Hepatocyte (in vitro differentiated cells): ENCODE measurements at regions not wholly inside any gene's neighbourhood (a gene's known extent, or its start where the extent isn't known, plus 50 kb on each side); places are given as distances from the start of the nearest gene placed in this dataset.

Experiments used
- EZH2 ChIP-seq: fragments of 200-600 bp; sonication (generic); IDR thresholded peaks from 2 replicates; pipeline ENCODE4 v1.6.1; 2016; ENCODE audit warnings: antibody characterized with exemption, mild to moderate bottlenecking, borderline replicate concordance
- TF ChIP-seq, protein P1 (sequence below): fragments of 200-600 bp; sonication (generic); IDR thresholded peaks from 2 replicates; pipeline ENCODE4 v1.5.1; 2016; ENCODE audit warnings: antibody characterized with exemption, mild to moderate bottlenecking; ENCODE audit not compliant: poor library complexity

DNA sequence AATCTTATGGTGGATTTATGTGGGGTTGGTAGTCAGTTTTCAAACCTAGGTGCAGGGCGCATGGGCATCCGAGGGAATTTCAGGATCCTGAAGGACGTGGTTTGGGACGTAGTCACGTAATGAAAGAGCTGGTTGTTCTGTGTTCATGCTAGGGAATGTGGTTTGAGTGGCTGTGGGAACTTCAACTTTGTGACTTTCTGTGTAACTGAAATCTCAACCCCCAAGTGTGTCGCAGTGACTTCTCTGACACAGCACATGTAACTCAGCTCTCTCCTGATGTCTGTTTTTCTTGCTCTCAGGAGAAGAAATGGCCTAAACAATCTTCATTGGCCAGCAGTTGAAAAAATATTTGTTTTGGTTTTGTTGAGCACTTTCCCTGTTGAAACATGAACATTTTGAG lies 199.0 kb downstream of the PTEN start:
- TF ChIP-seq, protein P1, sequence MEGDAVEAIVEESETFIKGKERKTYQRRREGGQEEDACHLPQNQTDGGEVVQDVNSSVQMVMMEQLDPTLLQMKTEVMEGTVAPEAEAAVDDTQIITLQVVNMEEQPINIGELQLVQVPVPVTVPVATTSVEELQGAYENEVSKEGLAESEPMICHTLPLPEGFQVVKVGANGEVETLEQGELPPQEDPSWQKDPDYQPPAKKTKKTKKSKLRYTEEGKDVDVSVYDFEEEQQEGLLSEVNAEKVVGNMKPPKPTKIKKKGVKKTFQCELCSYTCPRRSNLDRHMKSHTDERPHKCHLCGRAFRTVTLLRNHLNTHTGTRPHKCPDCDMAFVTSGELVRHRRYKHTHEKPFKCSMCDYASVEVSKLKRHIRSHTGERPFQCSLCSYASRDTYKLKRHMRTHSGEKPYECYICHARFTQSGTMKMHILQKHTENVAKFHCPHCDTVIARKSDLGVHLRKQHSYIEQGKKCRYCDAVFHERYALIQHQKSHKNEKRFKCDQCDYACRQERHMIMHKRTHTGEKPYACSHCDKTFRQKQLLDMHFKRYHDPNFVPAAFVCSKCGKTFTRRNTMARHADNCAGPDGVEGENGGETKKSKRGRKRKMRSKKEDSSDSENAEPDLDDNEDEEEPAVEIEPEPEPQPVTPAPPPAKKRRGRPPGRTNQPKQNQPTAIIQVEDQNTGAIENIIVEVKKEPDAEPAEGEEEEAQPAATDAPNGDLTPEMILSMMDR, result no peak
- no peak for TF ChIP-seq EZH2
